ENCODE measurements at regions not wholly inside any gene's neighbourhood (a gene's known extent, or its start where the extent isn't known, plus 50 kb on each side); places are given as distances from the start of the nearest gene placed in this dataset.
"Not testable (repeated sequence)": the region's sequence is repeated elsewhere in the genome, so short reads cannot be mapped to it uniquely, and the experiment has no call there.

- Histone ChIP-seq H3K27ac (no peak overlapping the region), H3K4me1 (no peaks in the 10 kb centered on the region), H3K36me3 (no peaks in the 10 kb centered on the region), H3K4me3 (no peak overlapping the region), H3K27me3 (no peaks in the 10 kb centered on the region), H3K9me3 (no peaks in the 10 kb centered on the region)
- intact Hi-C loops (cut with DNase I): no loop called here
- DNase-seq: peak in 1 of 4 donors; percentile 28
- TF ChIP-seq, protein P1, sequence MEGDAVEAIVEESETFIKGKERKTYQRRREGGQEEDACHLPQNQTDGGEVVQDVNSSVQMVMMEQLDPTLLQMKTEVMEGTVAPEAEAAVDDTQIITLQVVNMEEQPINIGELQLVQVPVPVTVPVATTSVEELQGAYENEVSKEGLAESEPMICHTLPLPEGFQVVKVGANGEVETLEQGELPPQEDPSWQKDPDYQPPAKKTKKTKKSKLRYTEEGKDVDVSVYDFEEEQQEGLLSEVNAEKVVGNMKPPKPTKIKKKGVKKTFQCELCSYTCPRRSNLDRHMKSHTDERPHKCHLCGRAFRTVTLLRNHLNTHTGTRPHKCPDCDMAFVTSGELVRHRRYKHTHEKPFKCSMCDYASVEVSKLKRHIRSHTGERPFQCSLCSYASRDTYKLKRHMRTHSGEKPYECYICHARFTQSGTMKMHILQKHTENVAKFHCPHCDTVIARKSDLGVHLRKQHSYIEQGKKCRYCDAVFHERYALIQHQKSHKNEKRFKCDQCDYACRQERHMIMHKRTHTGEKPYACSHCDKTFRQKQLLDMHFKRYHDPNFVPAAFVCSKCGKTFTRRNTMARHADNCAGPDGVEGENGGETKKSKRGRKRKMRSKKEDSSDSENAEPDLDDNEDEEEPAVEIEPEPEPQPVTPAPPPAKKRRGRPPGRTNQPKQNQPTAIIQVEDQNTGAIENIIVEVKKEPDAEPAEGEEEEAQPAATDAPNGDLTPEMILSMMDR (IDR thresholded peaks at IDR 0.05): no peak
- ATAC-seq: no peak
Measured at GRCh38 chr2:147275943-147276342, 568.9 kb upstream of the ACVR2A start.

DNA sequence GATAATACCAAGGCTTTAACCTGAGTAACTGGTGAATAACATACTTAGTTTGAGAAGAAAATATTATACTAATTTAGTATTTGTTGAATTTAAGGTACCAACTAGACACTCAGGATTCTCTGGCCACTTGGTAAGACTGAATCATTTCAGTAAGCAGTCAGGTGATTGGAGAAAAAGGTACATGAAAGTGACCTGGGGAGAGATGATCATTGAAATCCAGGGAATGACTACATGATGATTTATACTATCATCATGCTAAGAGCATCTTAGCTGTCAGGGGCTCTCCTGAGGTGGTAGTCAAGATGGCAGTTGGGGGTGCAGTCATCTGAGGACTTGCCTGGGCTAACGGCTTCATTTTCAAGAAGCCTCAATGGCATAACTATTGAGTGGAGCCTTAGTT lies 571.2 kb upstream of the ACVR2A start:
- no peak overlapping the region for H3K4me3 ChIP-seq
- H3K9me3 ChIP-seq: peaks cover 0 to 16% of the 10 kb centered on the region in 2 donors
- H3K27ac ChIP-seq: no peak overlapping the region
- TF ChIP-seq, protein P1 (IDR thresholded peaks at IDR 0.05): no peak
- DNase-seq: no peak
- H3K4me1 ChIP-seq: no peaks in the 10 kb centered on the region
- intact Hi-C loops (cut with DNase I): no loop called here
- no peaks in the 10 kb centered on the region for H3K36me3 ChIP-seq
- ATAC-seq: no peak
- no peaks in the 10 kb centered on the region for H3K27me3 ChIP-seq

- Histone ChIP-seq H3K27ac (no peak overlapping the region), H3K36me3 (no peaks in the 10 kb centered on the region), H3K27me3 (no peaks in the 10 kb centered on the region), H3K4me3 (no peak overlapping the region), H3K9me3 (peaks cover 0 to 22% of the 10 kb centered on the region in 2 donors), H3K4me1 (no peaks in the 10 kb centered on the region)
- TF ChIP-seq, protein P1 (IDR thresholded peaks at IDR 0.05): no peak
- ATAC-seq: no peak
- intact Hi-C loops (cut with DNase I): no loop called here
- no peak for DNase-seq
Measured at GRCh38 chr2:147273106-147273505, 571.7 kb upstream of the ACVR2A start.

GRCh38 chr2:147269581-147269980 lies 575.2 kb upstream of the ACVR2A start:
- H3K27ac ChIP-seq; H3K4me1 ChIP-seq; DNase-seq; H3K36me3 ChIP-seq; H3K27me3 ChIP-seq; intact Hi-C loops (cut with DNase I); ATAC-seq; H3K4me3 ChIP-seq: not testable (repeated sequence)
- peaks cover 0 to 38% of the 10 kb centered on the region in 2 donors for H3K9me3 ChIP-seq

DNA sequence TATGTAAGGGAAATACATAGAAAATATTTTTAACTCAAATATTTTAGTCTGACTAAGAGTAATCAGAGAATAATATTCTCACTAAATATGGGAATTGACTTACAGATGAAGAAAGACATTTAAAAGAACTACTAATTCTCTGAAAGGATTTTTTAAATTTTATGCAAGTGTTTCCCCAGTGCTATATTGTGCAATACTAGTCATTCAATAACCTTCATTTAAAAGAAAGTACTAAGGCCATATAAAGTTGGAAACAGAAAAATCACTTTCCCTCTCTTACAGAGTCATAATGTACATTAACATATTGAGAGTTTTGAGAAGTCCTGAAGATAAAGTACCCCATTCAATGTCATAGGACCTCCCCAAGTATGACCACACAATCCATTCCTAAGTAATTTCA lies 584.6 kb upstream of the ACVR2A start:
- no peaks in the 10 kb centered on the region for H3K4me1 ChIP-seq
- no peaks in the 10 kb centered on the region for H3K27me3 ChIP-seq
- no peak overlapping the region for H3K27ac ChIP-seq
- no peaks in the 10 kb centered on the region for H3K36me3 ChIP-seq
- DNase-seq: no peak
- H3K9me3 ChIP-seq: peaks cover 0 to 13% of the 10 kb centered on the region in 2 donors
- ATAC-seq: no peak
- intact Hi-C loops (cut with DNase I): no loop called here
- TF ChIP-seq, protein P1 (IDR thresholded peaks at IDR 0.05): no peak
- no peak overlapping the region for H3K4me3 ChIP-seq

GRCh38 chr2:147255812-147256211 lies 589.0 kb upstream of the ACVR2A start:
- H3K36me3 ChIP-seq: no peaks in the 10 kb centered on the region
- H3K9me3 ChIP-seq: peaks cover 0 to 4% of the 10 kb centered on the region in 2 donors

More at GRCh38 chr2:147255812-147256211, 589.0 kb upstream of the ACVR2A start:
- TF ChIP-seq, protein P1 (IDR thresholded peaks at IDR 0.05): no peak
- Histone ChIP-seq H3K4me3 (no peak overlapping the region), H3K4me1 (no peaks in the 10 kb centered on the region), H3K27me3 (no peaks in the 10 kb centered on the region), H3K27ac (no peak overlapping the region)
- ATAC-seq: no peak
- DNase-seq: peak in 1 of 4 donors; percentile 6
- intact Hi-C loops (cut with DNase I): no loop called here

Data from left lung (tissue), 4 donors.